GM19324 (cell line): ENCODE measurements at regions not wholly inside any gene's neighbourhood (a gene's known extent, or its start where the extent isn't known, plus 50 kb on each side); places are given as distances from the start of the nearest gene placed in this dataset.

Experiments
- ATAC-seq: cut with Tn5 transposase; IDR thresholded peaks from one replicate; pipeline ENCODE4 v1.9.1; 2021; ENCODE audit warnings: mild to moderate bottlenecking, moderate library complexity; ENCODE audit not compliant: unreplicated experiment, low FRiP score

- ATAC-seq: no peak
These were observed 339.5 kb downstream of the GPAT3 start for GRCh38 chr4:83875437-83875836.

GRCh38 chr4:83873996-83874395, 338.1 kb downstream of the GPAT3 start:
- ATAC-seq: no peak

GRCh38 chr4:83870328-83870950, 334.5 kb downstream of the GPAT3 start:
- no peak for ATAC-seq

GRCh38 chr4:83866834-83867621, 331.1 kb downstream of the GPAT3 start:
- ATAC-seq: no peak

GRCh38 chr4:83865417-83866150, 329.7 kb downstream of the GPAT3 start:
- ATAC-seq: no peak

GRCh38 chr4:83864097-83864817, 328.3 kb downstream of the GPAT3 start:
- no peak for ATAC-seq

GRCh38 chr4:83862471-83862870, 326.6 kb downstream of the GPAT3 start:
- ATAC-seq: no peak

GRCh38 chr4:83860200-83860599, 324.3 kb downstream of the GPAT3 start:
- ATAC-seq: no peak

GRCh38 chr4:83858131-83858530, 322.2 kb downstream of the GPAT3 start:
- no peak for ATAC-seq

GRCh38 chr4:83855044-83855443, 319.1 kb downstream of the GPAT3 start:
- no peak for ATAC-seq

- ATAC-seq: no peak
These were observed 316.2 kb downstream of the GPAT3 start for GRCh38 chr4:83852085-83852451.

GRCh38 chr4:83851261-83852084, 315.6 kb downstream of the GPAT3 start:
- no peak for ATAC-seq

GRCh38 chr4:83850435-83850834, 314.5 kb downstream of the GPAT3 start:
- no peak for ATAC-seq

- ATAC-seq: no peak
These were observed 310.4 kb downstream of the GPAT3 start for GRCh38 chr4:83846193-83846830.

- no peak for ATAC-seq
These were observed 303.7 kb downstream of the GPAT3 start for GRCh38 chr4:83839615-83840014.

GRCh38 chr4:83837614-83838308, 301.9 kb downstream of the GPAT3 start:
- no peak for ATAC-seq

- no peak for ATAC-seq
These were observed 298.0 kb downstream of the GPAT3 start for GRCh38 chr4:83833920-83834319.

- ATAC-seq: no peak
These were observed 296.4 kb downstream of the GPAT3 start for GRCh38 chr4:83832110-83832825.
